HG02973 (cell line): ENCODE measurements at regions not wholly inside any gene's neighbourhood (a gene's known extent, or its start where the extent isn't known, plus 50 kb on each side); places are given as distances from the start of the nearest gene placed in this dataset.

Experiments used
- ATAC-seq: cut with Tn5 transposase; IDR thresholded peaks from one replicate; pipeline ENCODE4 v1.9.1; 2021; ENCODE audit warnings: moderate library complexity; ENCODE audit not compliant: unreplicated experiment

GRCh38 chr17:45679426-45679825, 104.7 kb upstream of the CRHR1 start:
- ATAC-seq = no peak

GRCh38 chr17:45680360-45680759, 103.8 kb upstream of the CRHR1 start:
- ATAC-seq = no peak

- ATAC-seq = no peak
These were observed 102.4 kb upstream of the CRHR1 start for GRCh38 chr17:45681706-45682105.

- ATAC-seq = no peak
These were observed 97.9 kb upstream of the CRHR1 start for GRCh38 chr17:45686250-45686649.

GRCh38 chr17:45687594-45687993, 96.5 kb upstream of the CRHR1 start:
- no peak for ATAC-seq

GRCh38 chr17:45688353-45688752, 95.8 kb upstream of the CRHR1 start:
- no peak for ATAC-seq

GRCh38 chr17:45688820-45689219, 95.3 kb upstream of the CRHR1 start:
- no peak for ATAC-seq

- ATAC-seq = no peak
These were observed 94.7 kb upstream of the CRHR1 start for GRCh38 chr17:45689451-45689850.

GRCh38 chr17:45690625-45691275, 93.4 kb upstream of the CRHR1 start:
- ATAC-seq = no peak

- no peak for ATAC-seq
These were observed 91.5 kb upstream of the CRHR1 start for GRCh38 chr17:45692661-45693060.

- ATAC-seq = no peak
These were observed 90.3 kb upstream of the CRHR1 start for GRCh38 chr17:45693792-45694191.

GRCh38 chr17:45696442-45696841, 87.7 kb upstream of the CRHR1 start:
- ATAC-seq = no peak

GRCh38 chr17:45697076-45697475, 87.0 kb upstream of the CRHR1 start:
- ATAC-seq = no peak

GRCh38 chr17:45700171-45701090, 83.7 kb upstream of the CRHR1 start:
- ATAC-seq = no peak

GRCh38 chr17:45702666-45703266, 81.4 kb upstream of the CRHR1 start:
- ATAC-seq = no peak

- ATAC-seq = no peak
These were observed 80.8 kb upstream of the CRHR1 start for GRCh38 chr17:45703348-45703747.

- no peak for ATAC-seq
These were observed 80.3 kb upstream of the CRHR1 start for GRCh38 chr17:45703806-45704205.

- ATAC-seq = no peak
These were observed 79.9 kb upstream of the CRHR1 start for GRCh38 chr17:45704251-45704650.

GRCh38 chr17:45705123-45706009, 78.8 kb upstream of the CRHR1 start:
- no peak for ATAC-seq

- ATAC-seq = no peak
These were observed 78.1 kb upstream of the CRHR1 start for GRCh38 chr17:45706033-45706432.

GRCh38 chr17:45708707-45709290, 75.3 kb upstream of the CRHR1 start:
- no peak for ATAC-seq
